ENCODE measurements at regions not wholly inside any gene's neighbourhood (a gene's known extent, or its start where the extent isn't known, plus 50 kb on each side); places are given as distances from the start of the nearest gene placed in this dataset.
"Not testable (repeated sequence)": the region's sequence is repeated elsewhere in the genome, so short reads cannot be mapped to it uniquely, and the experiment has no call there.

- DNase-seq = no peak
Observed at GRCh38 chr18:76307293-76307690, 187.8 kb downstream of the ZNF516 start.

GRCh38 chr18:76306685-76307292, 188.3 kb downstream of the ZNF516 start:
- DNase-seq = peak; percentile 29

GRCh38 chr18:76285866-76286265, 209.2 kb downstream of the ZNF516 start:
- DNase-seq = no peak

- no peak for DNase-seq
Observed at GRCh38 chr18:76281565-76281964, 213.5 kb downstream of the ZNF516 start.

- no peak for DNase-seq
Observed at GRCh38 chr18:76277801-76278200, 217.2 kb downstream of the ZNF516 start.

- DNase-seq = no peak
Observed at GRCh38 chr18:76275727-76276313, 219.2 kb downstream of the ZNF516 start.

- peak; percentile 67 for DNase-seq
Observed at GRCh38 chr18:76274468-76275289, 220.4 kb downstream of the ZNF516 start.

DNA sequence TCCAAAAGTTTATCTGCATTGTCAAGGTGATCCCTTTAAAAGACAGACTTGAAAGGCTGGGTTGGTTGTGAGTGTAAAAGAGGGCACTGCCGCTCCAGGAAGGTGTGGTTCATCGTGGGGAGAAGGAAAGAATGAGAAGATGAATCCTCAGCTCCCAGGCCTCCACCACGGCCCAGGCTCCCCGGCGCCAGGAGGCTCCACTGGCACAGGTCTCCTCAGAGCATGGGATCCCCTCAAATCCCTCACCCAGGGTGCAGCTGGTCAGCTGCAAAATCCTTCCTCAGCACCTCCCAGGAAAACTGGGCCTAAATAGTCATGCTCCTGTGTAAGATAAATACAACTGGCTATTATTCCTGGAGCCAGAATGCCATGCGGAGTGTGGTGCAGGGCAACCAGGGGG, 221.1 kb downstream of the ZNF516 start:
- no peak for DNase-seq

DNA sequence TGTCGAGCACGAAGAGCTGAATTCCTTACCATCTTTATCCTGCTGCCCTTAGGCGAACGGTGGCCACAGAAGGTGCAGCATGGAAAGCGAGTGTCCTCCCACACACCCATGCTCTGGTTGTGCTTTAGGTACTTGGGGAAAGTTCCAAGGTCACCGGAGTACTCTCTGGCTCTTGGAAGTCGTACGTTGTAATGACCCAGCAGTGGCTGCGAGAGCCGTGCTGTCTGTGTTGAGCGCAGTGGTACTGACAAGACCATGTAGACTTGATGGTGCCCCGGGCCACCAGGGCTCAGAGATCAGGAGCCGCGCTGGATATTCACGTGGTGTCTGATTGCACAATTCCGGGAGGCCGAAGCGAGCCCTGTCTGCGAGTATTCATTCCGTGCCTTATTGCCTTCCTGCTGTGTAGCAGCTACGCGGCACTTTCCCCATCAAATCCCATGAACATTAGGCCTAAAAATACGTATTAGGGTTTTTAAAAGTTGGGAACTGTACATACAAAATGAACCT, 222.0 kb downstream of the ZNF516 start:
- no peak for DNase-seq

DNA sequence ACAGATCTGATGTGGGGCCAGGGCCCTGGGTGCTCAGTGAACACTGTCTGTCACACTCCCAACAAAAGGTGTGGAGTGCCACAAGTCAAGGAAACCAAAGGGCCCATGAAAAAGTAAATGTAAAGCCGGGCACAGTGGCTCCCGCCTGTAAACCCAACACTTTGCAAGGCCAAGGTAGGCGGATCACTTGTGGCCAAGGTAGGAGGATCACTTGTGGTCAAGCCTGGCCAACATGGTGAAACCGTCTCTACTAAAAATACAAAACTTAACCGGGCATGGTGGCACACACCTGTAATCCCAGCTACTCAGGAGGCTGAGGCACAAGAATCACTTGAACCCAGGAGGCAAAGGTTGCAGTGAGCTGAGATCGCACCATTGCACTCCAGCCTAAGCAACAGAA, 227.6 kb downstream of the ZNF516 start:
- not testable (repeated sequence) for DNase-seq

DNA sequence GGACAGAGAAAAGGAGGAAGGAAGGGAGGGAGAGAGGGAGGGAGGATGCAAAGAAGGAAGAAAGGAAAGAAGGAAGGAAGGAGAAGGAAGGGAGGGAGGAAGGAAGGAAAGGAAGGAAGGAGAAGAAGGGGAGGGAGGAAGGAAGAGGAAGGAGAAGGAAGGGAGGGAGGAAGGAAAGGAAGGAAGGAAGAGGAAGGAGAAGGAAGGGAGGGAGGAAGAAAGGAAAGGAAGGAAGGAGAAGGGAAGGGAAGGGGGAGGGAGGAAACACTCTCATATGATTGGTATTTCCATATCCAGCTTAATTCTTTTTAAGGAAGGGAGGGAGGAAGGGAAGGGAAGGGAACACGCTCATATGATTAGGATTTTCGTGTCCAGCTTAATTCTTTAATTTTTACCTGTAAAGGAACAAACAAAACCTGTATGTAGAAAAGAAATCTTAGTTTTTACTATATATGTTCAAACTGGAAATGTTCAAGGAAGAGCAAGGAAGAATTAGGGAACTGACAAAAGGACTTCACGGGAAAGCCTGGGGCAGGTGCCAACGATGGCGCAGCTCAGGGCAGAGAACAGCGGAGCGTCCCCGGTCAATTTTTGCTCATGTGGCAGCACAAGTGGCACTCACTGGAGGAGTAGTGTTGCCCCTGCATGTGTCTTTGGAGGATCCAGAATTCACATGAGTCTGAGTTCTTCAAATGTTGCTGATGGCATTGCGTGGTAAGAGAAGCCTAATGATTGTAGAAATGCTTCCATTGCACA, 228.6 kb downstream of the ZNF516 start:
- no peak for DNase-seq

DNA sequence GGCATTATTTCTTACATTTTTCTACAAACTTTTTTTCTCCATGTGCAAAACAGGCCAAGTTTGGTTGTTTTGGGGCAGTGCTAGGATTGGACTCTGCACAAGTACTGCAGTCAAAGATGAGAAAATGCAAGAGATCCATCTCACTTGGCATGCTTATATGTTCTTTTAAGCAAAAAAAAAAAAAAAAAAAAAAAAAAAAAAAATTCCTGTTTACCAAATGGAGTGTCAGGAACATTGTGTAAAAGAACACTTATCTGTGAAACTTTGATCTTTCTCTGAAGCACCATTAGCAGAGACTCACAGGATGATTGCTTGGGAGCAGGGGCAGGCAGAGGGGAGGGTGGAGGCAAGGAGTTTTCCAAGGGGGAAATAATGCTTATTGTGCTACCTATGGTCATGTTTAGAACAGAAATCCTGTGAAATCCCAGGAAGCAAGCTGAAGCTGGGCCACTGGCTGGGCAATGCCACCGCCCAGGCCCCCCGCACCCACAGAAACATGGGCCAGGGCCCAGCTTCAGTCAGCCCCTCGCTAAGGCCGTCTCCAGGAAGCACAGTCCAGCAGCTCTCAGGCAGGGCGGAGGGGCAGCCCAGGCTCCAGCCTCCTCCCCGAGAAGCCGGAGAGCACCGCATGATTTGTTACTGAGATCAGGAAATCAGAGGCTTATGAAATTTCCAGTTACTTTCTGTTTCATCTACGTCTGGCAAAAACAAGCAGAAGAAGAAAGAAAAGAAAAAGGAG, 229.4 kb downstream of the ZNF516 start:
- no peak for DNase-seq

GRCh38 chr18:76264876-76265250, 230.2 kb downstream of the ZNF516 start:
- DNase-seq = no peak

DNA sequence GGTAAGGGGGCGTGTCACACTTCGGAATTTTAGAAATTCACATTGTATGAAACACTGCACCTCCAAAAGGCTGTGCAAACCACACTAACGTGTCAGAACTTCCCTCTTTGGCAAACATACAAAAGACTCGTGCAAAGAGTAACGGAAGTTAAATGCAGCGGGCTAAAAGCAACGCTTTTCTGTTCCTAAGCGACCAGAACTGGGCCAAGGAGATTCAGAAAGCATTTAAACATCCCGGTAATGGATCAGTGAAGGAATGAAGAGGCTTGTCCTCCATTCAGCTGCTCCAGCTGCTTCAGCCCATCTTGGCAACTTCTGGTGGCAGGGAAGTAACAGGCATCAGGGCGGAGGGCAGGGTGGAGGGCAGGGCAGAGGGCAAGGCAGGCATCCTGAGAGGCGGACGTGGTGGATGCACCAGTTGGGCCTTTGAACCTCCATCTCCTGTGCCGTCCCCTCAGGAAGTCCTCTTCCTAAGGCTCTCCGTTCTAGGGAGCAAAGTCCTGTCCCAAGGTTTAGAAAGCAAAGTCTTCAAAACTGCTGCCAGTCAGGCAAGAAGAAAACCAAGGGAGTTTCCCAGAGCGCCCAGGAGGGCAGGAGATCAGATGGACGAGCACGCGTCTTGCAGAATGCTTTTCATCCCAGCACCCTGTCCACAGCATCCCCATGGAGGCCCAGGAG, 230.7 kb downstream of the ZNF516 start:
- DNase-seq = no peak

- no peak for DNase-seq
Observed at GRCh38 chr18:76263046-76264005, 231.7 kb downstream of the ZNF516 start.

- no peak for DNase-seq
Observed at GRCh38 chr18:76260941-76261472, 234.0 kb downstream of the ZNF516 start.

GRCh38 chr18:76259711-76260110, 235.3 kb downstream of the ZNF516 start:
- DNase-seq = no peak

- no peak for DNase-seq
Observed at GRCh38 chr18:76259096-76259495, 235.9 kb downstream of the ZNF516 start.

GRCh38 chr18:76258209-76258608, 236.8 kb downstream of the ZNF516 start:
- DNase-seq = no peak

DNA sequence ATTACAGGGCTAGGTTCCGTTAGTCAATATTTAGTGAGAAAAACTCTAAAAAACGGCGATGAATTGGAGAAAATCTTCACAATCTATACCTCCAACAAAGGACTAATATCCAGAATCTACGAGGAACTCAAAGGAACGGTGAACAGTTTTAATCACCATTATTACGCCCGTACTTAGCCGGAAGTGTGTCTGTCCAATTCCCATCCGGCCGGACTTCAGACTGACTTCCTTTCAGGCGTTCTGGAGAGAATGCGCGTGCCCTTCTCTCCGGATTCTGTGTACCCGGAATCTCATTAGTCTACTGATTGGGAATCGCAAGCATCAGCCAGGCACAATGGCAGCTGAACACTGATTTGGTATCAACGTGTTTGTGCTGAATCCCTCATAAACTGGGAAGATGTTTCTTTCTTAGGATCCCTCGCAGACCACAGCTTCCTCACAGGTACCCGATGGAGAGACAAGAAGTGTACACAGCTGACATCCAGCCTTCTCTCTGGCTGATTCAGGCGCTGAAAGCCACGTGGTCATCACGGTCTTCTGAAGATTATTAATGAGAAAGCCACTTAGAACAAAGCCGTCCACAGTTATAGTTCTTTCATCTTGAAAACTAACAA, 239.9 kb downstream of the ZNF516 start:
- no peak for DNase-seq
